Rectal smooth muscle tissue (tissue), 1 donor: ENCODE measurements at regions not wholly inside any gene's neighbourhood (a gene's known extent, or its start where the extent isn't known, plus 50 kb on each side); places are given as distances from the start of the nearest gene placed in this dataset.

Experiments
- H3K27ac ChIP-seq: one replicate; pipeline ENCODE4 v1.7.0; 2013; ENCODE audit warnings: low read depth, low read length, inconsistent platforms
- H3K27me3 ChIP-seq: one replicate; pipeline ENCODE4 v1.7.0; 2013; ENCODE audit warnings: low read length; ENCODE audit not compliant: control insufficient read depth, insufficient read depth
- H3K36me3 ChIP-seq: one replicate; pipeline ENCODE4 v1.7.0; 2013; ENCODE audit warnings: low read length; ENCODE audit not compliant: control insufficient read depth, insufficient read depth
- H3K4me1 ChIP-seq: one replicate; pipeline ENCODE4 v1.7.0; 2013; ENCODE audit warnings: low read length; ENCODE audit not compliant: control insufficient read depth, insufficient read depth
- H3K4me3 ChIP-seq: one replicate; pipeline ENCODE4 v1.7.0; 2013; ENCODE audit warnings: low read length
- H3K9ac ChIP-seq: one replicate; pipeline ENCODE4 v1.7.0; 2013; ENCODE audit warnings: low read length

- Histone ChIP-seq H3K4me1 (peaks cover 4% of the 10 kb centered on the region), H3K9ac (no peak overlapping the region), H3K36me3 (no peaks in the 10 kb centered on the region), H3K27ac (no peak overlapping the region), H3K4me3 (no peak overlapping the region), H3K27me3 (no peaks in the 10 kb centered on the region)
These were observed 141.5 kb downstream of the SMAD6 start for GRCh38 chr15:66843581-66843980.

GRCh38 chr15:66844041-66844746 is 142.2 kb downstream of the SMAD6 start:
- Histone ChIP-seq H3K9ac (no peak overlapping the region), H3K27me3 (no peaks in the 10 kb centered on the region), H3K27ac (no peak overlapping the region), H3K4me1 (peaks cover 4% of the 10 kb centered on the region), H3K36me3 (no peaks in the 10 kb centered on the region), H3K4me3 (no peak overlapping the region)

GRCh38 chr15:66844747-66845145 is 142.7 kb downstream of the SMAD6 start:
- H3K9ac ChIP-seq = no peak overlapping the region
- no peaks in the 10 kb centered on the region for H3K27me3 ChIP-seq
- H3K36me3 ChIP-seq = no peaks in the 10 kb centered on the region
- no peak overlapping the region for H3K4me3 ChIP-seq
- no peak overlapping the region for H3K27ac ChIP-seq
- H3K4me1 ChIP-seq = peaks cover 4% of the 10 kb centered on the region

- Histone ChIP-seq H3K4me1 (peaks cover 7% of the 10 kb centered on the region), H3K27ac (no peak overlapping the region), H3K4me3 (no peak overlapping the region), H3K9ac (no peak overlapping the region), H3K27me3 (no peaks in the 10 kb centered on the region), H3K36me3 (no peaks in the 10 kb centered on the region)
These were observed 143.3 kb downstream of the SMAD6 start for GRCh38 chr15:66845266-66845785.

- Histone ChIP-seq H3K9ac (no peak overlapping the region), H3K4me1 (peaks cover 14% of the 10 kb centered on the region), H3K27me3 (no peaks in the 10 kb centered on the region), H3K36me3 (no peaks in the 10 kb centered on the region), H3K4me3 (no peak overlapping the region), H3K27ac (no peak overlapping the region)
These were observed 144.0 kb downstream of the SMAD6 start for GRCh38 chr15:66846031-66846430.

GRCh38 chr15:66846811-66847210 is 144.8 kb downstream of the SMAD6 start:
- Histone ChIP-seq H3K27ac (no peak overlapping the region), H3K27me3 (no peaks in the 10 kb centered on the region), H3K4me3 (no peak overlapping the region), H3K4me1 (peaks cover 13% of the 10 kb centered on the region), H3K36me3 (no peaks in the 10 kb centered on the region), H3K9ac (no peak overlapping the region)

- no peaks in the 10 kb centered on the region for H3K27me3 ChIP-seq
- H3K4me3 ChIP-seq = no peak overlapping the region
- H3K9ac ChIP-seq = no peak overlapping the region
- no peaks in the 10 kb centered on the region for H3K36me3 ChIP-seq
- no peak overlapping the region for H3K27ac ChIP-seq
- H3K4me1 ChIP-seq = peaks cover 10% of the 10 kb centered on the region
These were observed 145.5 kb downstream of the SMAD6 start for GRCh38 chr15:66847565-66847991.

- Histone ChIP-seq H3K9ac (no peak overlapping the region), H3K4me3 (no peak overlapping the region), H3K27me3 (no peaks in the 10 kb centered on the region), H3K4me1 (peaks cover 10% of the 10 kb centered on the region), H3K27ac (no peak overlapping the region), H3K36me3 (no peaks in the 10 kb centered on the region)
These were observed 146.1 kb downstream of the SMAD6 start for GRCh38 chr15:66848116-66848515.

- H3K4me1 ChIP-seq = peaks cover 10% of the 10 kb centered on the region
- no peak overlapping the region for H3K9ac ChIP-seq
- no peaks in the 10 kb centered on the region for H3K27me3 ChIP-seq
- no peak overlapping the region for H3K4me3 ChIP-seq
- H3K36me3 ChIP-seq = no peaks in the 10 kb centered on the region
- H3K27ac ChIP-seq = no peak overlapping the region
These were observed 146.8 kb downstream of the SMAD6 start for GRCh38 chr15:66848686-66849392.

- no peak overlapping the region for H3K4me3 ChIP-seq
- no peak overlapping the region for H3K27ac ChIP-seq
- H3K4me1 ChIP-seq = peaks cover 10% of the 10 kb centered on the region
- H3K9ac ChIP-seq = no peak overlapping the region
- no peaks in the 10 kb centered on the region for H3K27me3 ChIP-seq
- H3K36me3 ChIP-seq = no peaks in the 10 kb centered on the region
These were observed 147.3 kb downstream of the SMAD6 start for GRCh38 chr15:66849393-66849745.

- peak overlapping the region; percentile 52 for H3K27ac ChIP-seq
- no peaks in the 10 kb centered on the region for H3K36me3 ChIP-seq
- no peak overlapping the region for H3K9ac ChIP-seq
- no peak overlapping the region for H3K4me3 ChIP-seq
- H3K27me3 ChIP-seq = no peaks in the 10 kb centered on the region
- H3K4me1 ChIP-seq = peaks cover 10% of the 10 kb centered on the region
These were observed 147.7 kb downstream of the SMAD6 start for GRCh38 chr15:66849746-66850077.

- Histone ChIP-seq H3K4me3 (peak overlapping the region; percentile 28), H3K9ac (no peak overlapping the region), H3K27ac (peak overlapping the region; percentile 52)
These were observed 148.3 kb downstream of the SMAD6 start for GRCh38 chr15:66850078-66850991.

More at GRCh38 chr15:66850078-66850991, 148.3 kb downstream of the SMAD6 start:
- H3K27me3 ChIP-seq = no peaks in the 10 kb centered on the region
- no peaks in the 10 kb centered on the region for H3K36me3 ChIP-seq
- H3K4me1 ChIP-seq = peaks cover 10% of the 10 kb centered on the region
